Progenitor cell of endocrine pancreas (in vitro differentiated cells): ENCODE measurements at regions not wholly inside any gene's neighbourhood (a gene's known extent, or its start where the extent isn't known, plus 50 kb on each side); places are given as distances from the start of the nearest gene placed in this dataset.

Experiments used
- DNase-seq: peaks from one replicate; pipeline ENCODE4 v3.0.0; 2021; ENCODE audit warnings: low spot score; ENCODE audit not compliant: unreplicated experiment
- H3K27ac Mint-ChIP-seq: 2 replicates; pipeline ENCODE4 v1.8.0; 2021; ENCODE audit warnings: mild to moderate bottlenecking, moderate library complexity, mixed read lengths
- H3K27me3 Mint-ChIP-seq: 2 replicates; pipeline ENCODE4 v1.8.0; 2021; ENCODE audit warnings: mixed read lengths
- H3K36me3 Mint-ChIP-seq: 2 replicates; pipeline ENCODE4 v1.8.0; 2022; ENCODE audit warnings: mixed read lengths; ENCODE audit not compliant: insufficient read depth
- H3K4me1 Mint-ChIP-seq: 2 replicates; pipeline ENCODE4 v1.8.0; 2021; ENCODE audit warnings: low read depth, mixed read lengths
- H3K4me3 Mint-ChIP-seq: 2 replicates; pipeline ENCODE4 v1.8.0; 2021; ENCODE audit warnings: low read depth, mild to moderate bottlenecking, moderate library complexity, mixed read lengths
- H3K9me3 Mint-ChIP-seq: 2 replicates; pipeline ENCODE4 v1.8.0; 2021; ENCODE audit warnings: low read depth, mixed read lengths
- CTCF ChIP-seq: fragments of 200-600 bp; sonication (generic); IDR thresholded peaks from one replicate; pipeline ENCODE4 v1.5.0; 2021; ENCODE audit warnings: antibody characterized with exemption, mild to moderate bottlenecking; ENCODE audit not compliant: unreplicated experiment

DNA sequence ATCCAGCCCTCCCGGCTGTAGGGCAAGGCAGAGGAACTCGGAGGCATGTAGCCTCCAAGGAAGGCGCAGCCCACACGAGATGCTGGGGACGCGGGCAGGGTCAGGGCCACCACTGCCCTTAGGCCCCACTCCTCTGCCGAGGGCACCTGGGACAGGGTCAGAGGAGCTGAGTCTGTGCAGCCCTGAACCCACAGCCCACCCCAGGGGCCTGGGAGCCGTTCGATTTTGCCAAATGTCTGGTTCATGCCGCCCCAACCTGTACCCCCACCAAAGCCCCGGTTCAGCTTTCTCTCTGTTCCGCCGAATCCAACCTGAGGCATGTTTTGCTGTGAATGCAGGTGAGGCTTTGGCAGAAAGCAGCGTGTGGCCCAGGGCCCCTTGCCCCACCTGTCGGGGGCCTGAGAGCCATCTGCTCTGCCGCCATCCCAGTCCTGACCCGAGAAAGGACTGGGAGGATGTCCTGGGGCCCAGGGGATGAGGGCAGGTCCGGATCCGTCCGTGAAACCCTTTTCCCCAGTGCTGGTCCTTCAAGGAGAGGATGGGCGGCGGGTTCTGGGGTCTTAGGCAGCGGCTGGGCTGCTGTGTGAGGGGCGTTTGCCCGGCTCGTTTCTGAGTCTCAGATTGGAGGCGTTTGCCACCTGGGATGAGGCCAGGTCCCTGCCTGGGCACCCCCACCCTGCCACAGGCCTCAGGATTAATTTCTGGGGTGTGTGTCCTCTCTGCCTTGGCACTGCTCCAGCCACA lies 79.3 kb upstream of the GATA5 start:
- H3K9me3 Mint-ChIP-seq, result no peaks in the 10 kb centered on the region
- no peaks in the 10 kb centered on the region for H3K36me3 Mint-ChIP-seq
- H3K4me1 Mint-ChIP-seq, result peaks cover 9% of the 10 kb centered on the region
- no peak for DNase-seq
- TF ChIP-seq CTCF, result no peak
- H3K27me3 Mint-ChIP-seq, result peaks cover 32% of the 10 kb centered on the region
- no peak overlapping the region for H3K27ac Mint-ChIP-seq
- no peak overlapping the region for H3K4me3 Mint-ChIP-seq

- H3K9me3 Mint-ChIP-seq, result no peaks in the 10 kb centered on the region
- H3K4me3 Mint-ChIP-seq, result no peak overlapping the region
- no peaks in the 10 kb centered on the region for H3K36me3 Mint-ChIP-seq
- peaks cover 5% of the 10 kb centered on the region for H3K4me1 Mint-ChIP-seq
- DNase-seq, result no peak
- H3K27ac Mint-ChIP-seq, result no peak overlapping the region
- no peak for TF ChIP-seq CTCF
- peaks cover 28% of the 10 kb centered on the region for H3K27me3 Mint-ChIP-seq
These were observed 80.0 kb upstream of the GATA5 start for GRCh38 chr20:62555642-62556420.

DNA sequence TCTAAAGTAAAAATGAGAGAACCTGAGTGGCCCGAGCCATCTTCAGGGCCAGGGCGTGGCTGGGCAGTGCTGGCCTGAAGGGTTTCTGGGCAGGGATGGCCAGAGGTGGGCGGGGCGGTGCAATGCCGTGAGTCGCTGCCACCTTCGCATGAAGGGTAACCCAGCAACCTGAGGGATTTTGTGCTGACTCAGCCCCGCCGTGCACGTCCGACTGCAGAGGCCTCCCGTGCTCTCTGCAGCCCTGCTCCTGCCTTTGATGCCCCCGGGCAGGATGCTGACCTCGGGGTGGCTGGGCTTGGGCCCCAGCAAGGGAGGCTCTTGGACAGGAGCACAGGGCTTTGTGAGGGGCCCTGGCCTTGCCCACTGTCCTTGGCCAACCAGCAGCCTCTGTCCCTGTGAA lies 81.7 kb upstream of the GATA5 start:
- Mint-ChIP-seq H3K27me3 (peaks cover 28% of the 10 kb centered on the region), H3K9me3 (no peaks in the 10 kb centered on the region), H3K27ac (no peak overlapping the region), H3K4me1 (peaks cover 3% of the 10 kb centered on the region), H3K36me3 (no peaks in the 10 kb centered on the region), H3K4me3 (no peak overlapping the region)
- DNase-seq, result no peak
- TF ChIP-seq CTCF, result no peak

DNA sequence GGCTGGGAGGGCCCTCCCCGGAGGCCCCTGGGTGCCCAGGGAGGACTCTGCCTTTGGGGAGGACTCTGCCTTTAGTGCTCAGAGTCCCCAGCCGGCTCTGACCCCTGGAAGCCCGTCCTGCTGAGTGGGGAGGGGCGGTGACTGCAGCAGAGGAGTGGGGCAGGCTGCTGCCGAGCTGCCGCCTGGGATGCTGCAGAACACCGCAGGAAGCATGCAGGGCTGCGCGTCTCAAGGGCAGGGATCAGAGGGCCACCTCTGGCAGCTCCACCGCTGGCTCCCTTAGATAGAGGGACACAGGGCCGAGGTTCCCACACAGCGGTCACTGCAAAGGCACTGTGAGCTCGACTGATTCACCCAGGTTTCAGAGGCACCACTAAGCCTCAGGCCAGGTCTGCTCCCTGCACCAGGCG lies 82.2 kb upstream of the GATA5 start:
- H3K27me3 Mint-ChIP-seq, result peaks cover 24% of the 10 kb centered on the region
- H3K27ac Mint-ChIP-seq, result no peak overlapping the region
- no peaks in the 10 kb centered on the region for H3K9me3 Mint-ChIP-seq

More for the DNA sequence above, 82.2 kb upstream of the GATA5 start:
- no peak for DNase-seq
- TF ChIP-seq CTCF, result no peak
- H3K36me3 Mint-ChIP-seq, result no peaks in the 10 kb centered on the region
- H3K4me1 Mint-ChIP-seq, result no peaks in the 10 kb centered on the region
- H3K4me3 Mint-ChIP-seq, result no peak overlapping the region
